OCI-LY3 (cell line): ENCODE measurements at regions not wholly inside any gene's neighbourhood (a gene's known extent, or its start where the extent isn't known, plus 50 kb on each side); places are given as distances from the start of the nearest gene placed in this dataset.

Experiments
- H2AFZ ChIP-seq: fragments of 200-600, 300-600 bp; shearing (Covaris generic); 2 replicates; pipeline ENCODE4 v1.6.0; 2014; ENCODE audit warnings: antibody characterized with exemption, low read depth, low read length
- H3K27ac ChIP-seq: fragments of 200-600, 300-600 bp; sonication (generic); 2 replicates; pipeline ENCODE4 v1.5.1; 2014; ENCODE audit warnings: mild to moderate bottlenecking, low read length, moderate library complexity, mixed read lengths
- H3K27me3 ChIP-seq: fragments of 200-600, 300-600 bp; sonication (generic); 2 replicates; pipeline ENCODE4 v1.6.1; 2014; ENCODE audit warnings: low read depth, low read length, mixed read lengths
- H3K36me3 ChIP-seq: fragments of 200-600, 300-600 bp; sonication (generic); replicated peaks from 2 replicates; pipeline ENCODE3; 2014; ENCODE audit warnings: low read depth, low read length, mixed read lengths
- H3K4me1 ChIP-seq: fragments of 300-600, 200-600 bp; sonication (generic); 2 replicates; pipeline ENCODE4 v1.6.1; 2014; ENCODE audit warnings: low read length, mixed read lengths
- H3K4me2 ChIP-seq: fragments of 200-600, 300-600 bp; sonication (generic); 2 replicates; pipeline ENCODE4 v1.6.1; 2014; ENCODE audit warnings: low read length, mixed read lengths
- H3K4me3 ChIP-seq: fragments of 300-600, 200-600 bp; sonication (generic); 2 replicates; pipeline ENCODE4 v1.5.1; 2014; ENCODE audit warnings: antibody characterized with exemption, mild to moderate bottlenecking, low read length, moderate library complexity
- H3K79me2 ChIP-seq: fragments of 300-600, 200-600 bp; shearing (Covaris generic); 2 replicates; pipeline ENCODE4 v1.6.1; 2014; ENCODE audit warnings: mild to moderate bottlenecking, low read length, mixed read lengths
- H3K9ac ChIP-seq: fragments of 300-600, 200-600 bp; shearing (Covaris generic); 2 replicates; pipeline ENCODE4 v1.6.0; 2014; ENCODE audit warnings: mild to moderate bottlenecking, low read length, moderate library complexity
- H3K9me3 ChIP-seq: fragments of 200-600, 300-600 bp; shearing (Covaris generic); 2 replicates; pipeline ENCODE4 v1.6.1; 2014; ENCODE audit warnings: low read length, mixed read lengths; ENCODE audit not compliant: insufficient read depth
- H4K20me1 ChIP-seq: fragments of 200-600, 300-600 bp; sonication (generic); 2 replicates; pipeline ENCODE4 v1.6.1; 2016; ENCODE audit warnings: low read length, mixed read lengths; ENCODE audit not compliant: insufficient read depth
- CTCF ChIP-seq: fragments of 200-600, 300-600 bp; sonication (generic); IDR thresholded peaks from 2 replicates; pipeline ENCODE4 v1.5.1; 2014; ENCODE audit warnings: antibody characterized with exemption, low read length, low read depth
- EZH2phosphoT487 ChIP-seq: fragments of 200-600 bp; shearing (Covaris generic); IDR thresholded peaks from 2 replicates; pipeline ENCODE4 v1.6.1; 2018; ENCODE audit warnings: antibody characterized with exemption, mixed run types, low read depth

- H4K20me1 ChIP-seq, result no peaks in the 10 kb centered on the region
- TF ChIP-seq EZH2phosphoT487 (no peak), CTCF (no peak)
- H3K9me3 ChIP-seq, result no peaks in the 10 kb centered on the region
- H3K4me1 ChIP-seq, result no peaks in the 10 kb centered on the region
- no peak overlapping the region for H2AFZ ChIP-seq
- no peak overlapping the region for H3K27ac ChIP-seq
- no peak overlapping the region for H3K9ac ChIP-seq
- H3K27me3 ChIP-seq, result no peaks in the 10 kb centered on the region
- no peaks in the 10 kb centered on the region for H3K79me2 ChIP-seq
- no peak overlapping the region for H3K4me2 ChIP-seq
- H3K4me3 ChIP-seq, result no peak overlapping the region
- no peaks in the 10 kb centered on the region for H3K36me3 ChIP-seq
These were observed 371.3 kb downstream of the TMEM121 start for GRCh38 chr14:105897725-105898113.

GRCh38 chr14:105898482-105899010 lies 372.2 kb downstream of the TMEM121 start:
- Histone ChIP-seq H3K9ac (no peak overlapping the region), H4K20me1 (no peaks in the 10 kb centered on the region), H3K36me3 (no peaks in the 10 kb centered on the region), H3K4me2 (no peak overlapping the region), H3K79me2 (no peaks in the 10 kb centered on the region), H3K4me3 (no peak overlapping the region), H3K4me1 (no peaks in the 10 kb centered on the region), H2AFZ (no peak overlapping the region), H3K27me3 (no peaks in the 10 kb centered on the region), H3K9me3 (no peaks in the 10 kb centered on the region), H3K27ac (no peak overlapping the region)
- TF ChIP-seq CTCF (no peak), EZH2phosphoT487 (no peak)

GRCh38 chr14:105899071-105899641 lies 372.8 kb downstream of the TMEM121 start:
- Histone ChIP-seq H4K20me1 (no peaks in the 10 kb centered on the region), H3K27me3 (no peaks in the 10 kb centered on the region), H3K27ac (no peak overlapping the region), H3K4me3 (no peak overlapping the region), H3K9me3 (no peaks in the 10 kb centered on the region), H3K79me2 (no peaks in the 10 kb centered on the region), H3K4me1 (no peaks in the 10 kb centered on the region), H2AFZ (no peak overlapping the region), H3K9ac (no peak overlapping the region), H3K36me3 (no peaks in the 10 kb centered on the region), H3K4me2 (no peak overlapping the region)
- TF ChIP-seq EZH2phosphoT487, result no peak
- TF ChIP-seq CTCF, result no peak

- H3K9me3 ChIP-seq, result no peaks in the 10 kb centered on the region
- no peak overlapping the region for H3K4me3 ChIP-seq
- H3K27me3 ChIP-seq, result no peaks in the 10 kb centered on the region
These were observed 373.4 kb downstream of the TMEM121 start for GRCh38 chr14:105899657-105900397.

More at GRCh38 chr14:105899657-105900397, 373.4 kb downstream of the TMEM121 start:
- Histone ChIP-seq H3K4me2 (no peak overlapping the region), H3K9ac (no peak overlapping the region), H4K20me1 (no peaks in the 10 kb centered on the region), H3K79me2 (no peaks in the 10 kb centered on the region), H3K4me1 (no peaks in the 10 kb centered on the region), H2AFZ (no peak overlapping the region), H3K36me3 (no peaks in the 10 kb centered on the region), H3K27ac (no peak overlapping the region)
- TF ChIP-seq CTCF (no peak), EZH2phosphoT487 (no peak)
